Psoas muscle (tissue), 7 donors: ENCODE measurements at regions not wholly inside any gene's neighbourhood (a gene's known extent, or its start where the extent isn't known, plus 50 kb on each side); places are given as distances from the start of the nearest gene placed in this dataset.
"Not testable (repeated sequence)": the region's sequence is repeated elsewhere in the genome, so short reads cannot be mapped to it uniquely, and the experiment has no call there.

Experiments used
- ATAC-seq, 4 donors: fragments of 200-7000 bp; cut with Tn5 transposase; one replicate each; pipeline ENCODE4 v1.9.1; 2020; ENCODE audit warnings: moderate library complexity in 3 of 4, mild to moderate bottlenecking in 2 of 4
- DNase-seq, 2 donors: peaks; one replicate each; pipeline ENCODE4 v3.0.0-alpha.2; 2020
- H3K27ac ChIP-seq: fragments of 200-600 bp; one replicate; pipeline ENCODE4 v1.8.0; 2022
- H3K27me3 ChIP-seq, 3 donors: fragments of 200-600 bp in 1 of 3; one replicate each; pipeline versions ENCODE4 v1.6.1 to v1.8.0; 2013 to 2022; ENCODE audit warnings: low read length in 2 of 3, mild to moderate bottlenecking in 2 of 3, moderate library complexity in 1 of 3; ENCODE audit not compliant: insufficient read depth in 3 of 3
- H3K36me3 ChIP-seq, 2 donors: fragments of 200-600 bp in 1 of 2; one replicate each; pipeline versions ENCODE4 v1.6.1 to v1.8.0; 2013 to 2022; ENCODE audit warnings: low read depth in 1 of 2, mild to moderate bottlenecking in 1 of 2, moderate library complexity in 1 of 2; ENCODE audit not compliant: insufficient read depth in 1 of 2
- H3K4me1 ChIP-seq: fragments of 200-600 bp; one replicate; pipeline ENCODE4 v1.8.0; 2022
- H3K4me3 ChIP-seq: fragments of 200-600 bp; one replicate; pipeline ENCODE4 v1.8.0; 2022; ENCODE audit warnings: mild to moderate bottlenecking
- H3K9me3 ChIP-seq: fragments of 200-600 bp; one replicate; pipeline ENCODE4 v1.8.0; 2022
- whole genome bisulfite sequencing, 3 donors: extraction: QIAGEN DNeasy Blood & Tissue Kit; methylation state at CpG; one replicate each; pipeline versions ENCODE4 v1.1.6 to v1.1.7; 2013; 5-methylcytosine and 5-hydroxymethylcytosine counted together
- intact Hi-C, 2 donors: fragments of 100-400 bp; cut with DNase I; formaldehyde crosslinking; loops; one replicate each; pipeline versions ENCODE4 v1.11.0 to v1.14.2; 2022
- TF ChIP-seq, protein P1 (sequence below): fragments of 200-600 bp; IDR thresholded peaks from one replicate; pipeline ENCODE4 v1.8.0; 2022; ENCODE audit warnings: antibody characterized with exemption
- donor health status: healthy with polysubstance abuse.
- donor health status: DM: no; HTN: no; CAD: no; lungs with moderate emphysema.
- donor health status: Bipolar disorder and iron deficiency.
- donor health status: healthy.
- donor health status: DM: yes; HTN: yes; CAD: no.
- donor health status: DM: no; HTN: no; CAD: no.
- donor health status: DM: yes; HTN: yes; CAD: no.

DNA sequence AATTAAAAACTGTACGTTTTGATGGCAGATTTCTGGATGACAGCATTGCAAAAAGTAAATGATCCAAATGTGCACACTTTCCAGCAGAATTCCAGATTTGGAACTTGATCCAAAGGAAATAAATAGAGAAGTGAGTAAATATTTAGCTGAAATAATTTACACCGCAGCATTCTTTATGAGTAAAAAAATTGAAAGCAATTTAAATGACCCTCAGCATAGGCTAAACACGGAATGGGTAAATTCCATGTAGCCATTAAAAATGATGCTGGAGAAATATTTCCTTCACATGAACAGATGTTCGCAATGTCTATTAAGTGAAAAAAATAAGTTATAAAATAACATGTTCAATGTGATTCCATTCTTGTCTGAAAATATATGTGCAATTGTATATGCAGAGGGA lies 424.8 kb downstream of the HS3ST3B1 start:
- WGBS, 3 donors: 57 to 61% (median 59%) methylated on average over 4 of the region's 4 CpGs
- intact Hi-C loops: no loop called here
- TF ChIP-seq, protein P1, sequence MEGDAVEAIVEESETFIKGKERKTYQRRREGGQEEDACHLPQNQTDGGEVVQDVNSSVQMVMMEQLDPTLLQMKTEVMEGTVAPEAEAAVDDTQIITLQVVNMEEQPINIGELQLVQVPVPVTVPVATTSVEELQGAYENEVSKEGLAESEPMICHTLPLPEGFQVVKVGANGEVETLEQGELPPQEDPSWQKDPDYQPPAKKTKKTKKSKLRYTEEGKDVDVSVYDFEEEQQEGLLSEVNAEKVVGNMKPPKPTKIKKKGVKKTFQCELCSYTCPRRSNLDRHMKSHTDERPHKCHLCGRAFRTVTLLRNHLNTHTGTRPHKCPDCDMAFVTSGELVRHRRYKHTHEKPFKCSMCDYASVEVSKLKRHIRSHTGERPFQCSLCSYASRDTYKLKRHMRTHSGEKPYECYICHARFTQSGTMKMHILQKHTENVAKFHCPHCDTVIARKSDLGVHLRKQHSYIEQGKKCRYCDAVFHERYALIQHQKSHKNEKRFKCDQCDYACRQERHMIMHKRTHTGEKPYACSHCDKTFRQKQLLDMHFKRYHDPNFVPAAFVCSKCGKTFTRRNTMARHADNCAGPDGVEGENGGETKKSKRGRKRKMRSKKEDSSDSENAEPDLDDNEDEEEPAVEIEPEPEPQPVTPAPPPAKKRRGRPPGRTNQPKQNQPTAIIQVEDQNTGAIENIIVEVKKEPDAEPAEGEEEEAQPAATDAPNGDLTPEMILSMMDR: no peak
- no peak overlapping the region for H3K27ac ChIP-seq
- ATAC-seq (no peak), DNase-seq (no peak)
- H3K4me3 ChIP-seq: no peak overlapping the region
- H3K9me3 ChIP-seq: no peaks in the 10 kb centered on the region
- no peaks in the 10 kb centered on the region for H3K36me3 ChIP-seq
- no peaks in the 10 kb centered on the region for H3K27me3 ChIP-seq
- no peaks in the 10 kb centered on the region for H3K4me1 ChIP-seq

DNA sequence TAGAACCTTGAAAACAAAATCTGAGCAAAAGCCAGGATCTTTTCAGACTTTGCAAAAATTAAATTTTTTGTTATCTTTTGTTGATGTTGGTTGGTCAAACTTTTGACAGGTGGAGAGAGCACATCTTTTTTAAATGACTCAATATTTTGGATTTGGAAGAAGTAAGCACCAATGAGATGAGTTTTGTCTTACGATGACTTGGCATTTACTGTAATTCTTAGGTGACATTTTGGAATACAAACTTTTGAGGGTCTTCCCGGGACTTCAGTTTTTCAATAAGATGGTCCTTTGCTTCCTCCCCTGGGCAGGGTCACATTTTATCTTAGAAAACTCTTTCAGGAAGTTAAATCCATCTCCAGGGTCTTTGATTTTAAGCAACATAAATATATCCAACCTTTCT lies 423.9 kb downstream of the HS3ST3B1 start:
- H3K27me3 ChIP-seq: no peaks in the 10 kb centered on the region
- TF ChIP-seq, protein P1: no peak
- no peaks in the 10 kb centered on the region for H3K4me1 ChIP-seq
- no peaks in the 10 kb centered on the region for H3K36me3 ChIP-seq
- DNase-seq (no peak), ATAC-seq (no peak)
- no peaks in the 10 kb centered on the region for H3K9me3 ChIP-seq
- no peak overlapping the region for H3K4me3 ChIP-seq
- no peak overlapping the region for H3K27ac ChIP-seq
- WGBS, 3 donors: 90 to 92% (median 90%) methylated on average over 2 of the region's 2 CpGs
- intact Hi-C loops: no loop called here

DNA sequence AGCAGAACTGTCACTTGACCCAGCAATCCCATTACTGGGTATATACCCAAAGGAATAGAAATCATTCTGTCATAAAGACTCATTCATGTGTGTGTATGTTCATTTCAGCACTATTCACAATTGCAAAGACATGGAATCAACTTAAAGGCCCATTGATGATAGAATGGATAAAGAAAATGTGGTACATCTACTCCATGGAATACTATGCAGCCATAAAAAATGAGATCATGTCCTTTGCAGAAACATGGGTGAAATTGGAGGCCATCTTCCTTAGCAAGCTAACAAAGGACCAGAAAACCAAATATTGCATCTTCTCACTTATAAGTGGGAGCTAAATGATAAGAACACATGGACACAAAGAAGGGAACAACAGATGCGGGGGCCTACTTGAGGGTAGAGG lies 422.5 kb downstream of the HS3ST3B1 start:
- H3K36me3 ChIP-seq, DNase-seq, H3K27me3 ChIP-seq, intact Hi-C loops, ATAC-seq, H3K27ac ChIP-seq, H3K4me3 ChIP-seq, H3K9me3 ChIP-seq, H3K4me1 ChIP-seq: not testable (repeated sequence)
- 97 to 100% (median 100%) methylated on average over 1 of the region's 1 CpG for WGBS, 3 donors

DNA sequence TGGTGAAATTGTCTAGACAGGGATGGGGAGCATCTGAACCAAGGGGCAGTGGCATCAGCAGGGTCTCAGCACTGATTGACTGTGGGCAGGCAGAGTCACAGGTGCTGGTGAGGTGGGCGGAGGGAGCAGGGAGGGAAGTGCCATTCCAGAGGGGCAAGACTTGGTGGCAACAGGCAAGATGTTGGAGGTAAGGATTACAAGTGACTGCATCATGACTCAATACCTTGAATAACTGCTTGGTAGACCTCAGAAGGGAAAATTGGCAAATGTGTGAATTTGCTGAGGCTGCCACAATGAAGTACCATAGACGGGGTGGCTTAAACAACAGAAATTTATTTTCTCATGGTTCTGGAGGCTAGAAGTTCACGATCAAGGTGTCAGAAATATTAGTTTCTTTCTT lies 419.1 kb downstream of the HS3ST3B1 start:
- intact Hi-C loops: no loop called here
- no peaks in the 10 kb centered on the region for H3K36me3 ChIP-seq
- H3K4me1 ChIP-seq: no peaks in the 10 kb centered on the region
- ATAC-seq: no peak
- TF ChIP-seq, protein P1: no peak
- no peak overlapping the region for H3K4me3 ChIP-seq
- no peak for DNase-seq
- 82 to 98% (median 90%) methylated on average over 3 of the region's 3 CpGs for WGBS, 3 donors
- H3K27me3 ChIP-seq: no peaks in the 10 kb centered on the region
- no peaks in the 10 kb centered on the region for H3K9me3 ChIP-seq
- no peak overlapping the region for H3K27ac ChIP-seq

DNA sequence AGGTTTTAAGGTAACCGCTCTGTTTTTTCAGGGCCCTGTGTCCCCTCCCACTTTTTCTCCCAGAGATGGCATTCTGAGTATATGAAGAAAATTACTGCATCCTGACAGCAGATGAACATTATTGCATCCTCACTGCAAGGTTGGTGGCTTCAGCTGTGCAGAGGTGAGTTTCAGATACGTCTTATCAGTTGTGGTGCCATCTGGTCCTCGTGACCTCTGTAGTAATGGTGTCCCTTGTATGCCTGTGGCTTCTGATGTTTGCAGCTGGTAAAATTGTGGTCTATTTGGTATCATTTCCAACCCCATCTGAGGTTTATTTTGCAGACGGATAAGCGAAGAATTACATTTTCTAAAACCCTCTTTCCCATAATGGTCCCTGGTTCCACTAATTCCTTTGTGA lies 417.0 kb downstream of the HS3ST3B1 start:
- ATAC-seq (no peak), DNase-seq (no peak)
- WGBS, 3 donors: 64 to 91% (median 85%) methylated on average over 5 of the region's 5 CpGs
- intact Hi-C loops: no loop called here
- Histone ChIP-seq H3K27ac (no peak overlapping the region), H3K27me3 (no peaks in the 10 kb centered on the region), H3K4me1 (no peaks in the 10 kb centered on the region), H3K9me3 (no peaks in the 10 kb centered on the region), H3K4me3 (no peak overlapping the region), H3K36me3 (no peaks in the 10 kb centered on the region)
- TF ChIP-seq, protein P1: no peak
